ENCODE measurements at regions not wholly inside any gene's neighbourhood (a gene's known extent, or its start where the extent isn't known, plus 50 kb on each side); places are given as distances from the start of the nearest gene placed in this dataset.

- BruUV-seq (replicated peaks), result no TSS peak
- dilution Hi-C loops (cut with MboI; ENCODE audit: extremely low pct_ligation_motif_present, low sequenced_read_pairs) (no loop called here), intact Hi-C loops (cut with micrococcal nuclease) (no loop called here)
- Histone ChIP-seq H3K79me2 (ENCODE audit: control insufficient read depth, insufficient read depth, low read length) (no peaks in the 10 kb centered on the region), H3K9me1 (replicated peaks; ENCODE audit: control insufficient read depth, extremely low read depth, insufficient read depth, low read length) (no peaks in the 10 kb centered on the region), H2AFZ (ENCODE audit: low read depth, low read length) (no peak overlapping the region), H3K4me1 (ENCODE audit: control insufficient read depth, extremely low read depth, insufficient read depth, low read length) (peaks cover 9% of the 10 kb centered on the region), H3K4me3 (replicated peaks in 1 of 3; ENCODE audit: insufficient read depth in 1 of 3, low read depth in 1 of 3, low read length in 3 of 3) (no peak overlapping the region), H3K27ac (ENCODE audit: insufficient read depth, low read depth, low read length) (no peak overlapping the region), H3K36me3 (ENCODE audit: control insufficient read depth in 2 of 2, extremely low read depth in 1 of 2, insufficient read depth in 2 of 2, low read length in 2 of 2) (no peaks in the 10 kb centered on the region), H3K27me3 (ENCODE audit: control insufficient read depth in 2 of 2, insufficient read depth in 2 of 2, low read length in 2 of 2) (no peaks in the 10 kb centered on the region), H3K9ac (replicated peaks; ENCODE audit: extremely low read depth, insufficient read depth, low read length) (no peak overlapping the region), H4K20me1 (replicated peaks; ENCODE audit: control insufficient read depth, extremely low read depth, insufficient read depth, low read length) (no peaks in the 10 kb centered on the region), H3K4me2 (ENCODE audit: insufficient read depth, low read length) (no peak overlapping the region), H3K9me3 (replicated peaks; ENCODE audit: control insufficient read depth, insufficient read depth, low read length) (no peaks in the 10 kb centered on the region)
- DNase-seq (ENCODE audit: low read depth, low spot score) (no peak), FAIRE-seq (no peak)
- TF ChIP-seq MYC (IDR thresholded peaks at IDR 0.05; ENCODE audit: low read depth, low read length) (no peak), MAX (IDR thresholded peaks at IDR 0.05; ENCODE audit: insufficient read depth, insufficient read length) (no peak), EZH2 (IDR thresholded peaks at IDR 0.05; ENCODE audit: borderline replicate concordance, low read depth, low read length, severe bottlenecking) (no peak), FOS (IDR thresholded peaks at IDR 0.05; ENCODE audit: borderline replicate concordance, insufficient read depth, low read length) (no peak), CTCF (IDR thresholded peaks at IDR 0.05; ENCODE audit: extremely low read depth in 1 of 2, insufficient read depth in 1 of 2, low read depth in 1 of 2, low read length in 2 of 2) (no peak), GATA2 (IDR thresholded peaks at IDR 0.05; ENCODE audit: insufficient read depth, insufficient read length, low read depth, low read length) (no peak), POLR2A (IDR thresholded peaks at IDR 0.05; ENCODE audit: low read depth, low read length) (no peak), POLR2AphosphoS5 (IDR thresholded peaks at IDR 0.05; ENCODE audit: insufficient read depth, low read depth, low read length) (no peak), JUN (IDR thresholded peaks at IDR 0.05; ENCODE audit: borderline replicate concordance, insufficient read depth, insufficient read length, low read depth) (no peak)
- ChIA-PET POLR2A (no interaction called here), CTCF (no interaction called here)
Observed at GRCh38 chr5:124951105-124951504, 204.7 kb upstream of the ZNF608 start.

Measured in endothelial cell of umbilical vein (primary cell).